ENCODE measurements at regions not wholly inside any gene's neighbourhood (a gene's known extent, or its start where the extent isn't known, plus 50 kb on each side); places are given as distances from the start of the nearest gene placed in this dataset.

DNA sequence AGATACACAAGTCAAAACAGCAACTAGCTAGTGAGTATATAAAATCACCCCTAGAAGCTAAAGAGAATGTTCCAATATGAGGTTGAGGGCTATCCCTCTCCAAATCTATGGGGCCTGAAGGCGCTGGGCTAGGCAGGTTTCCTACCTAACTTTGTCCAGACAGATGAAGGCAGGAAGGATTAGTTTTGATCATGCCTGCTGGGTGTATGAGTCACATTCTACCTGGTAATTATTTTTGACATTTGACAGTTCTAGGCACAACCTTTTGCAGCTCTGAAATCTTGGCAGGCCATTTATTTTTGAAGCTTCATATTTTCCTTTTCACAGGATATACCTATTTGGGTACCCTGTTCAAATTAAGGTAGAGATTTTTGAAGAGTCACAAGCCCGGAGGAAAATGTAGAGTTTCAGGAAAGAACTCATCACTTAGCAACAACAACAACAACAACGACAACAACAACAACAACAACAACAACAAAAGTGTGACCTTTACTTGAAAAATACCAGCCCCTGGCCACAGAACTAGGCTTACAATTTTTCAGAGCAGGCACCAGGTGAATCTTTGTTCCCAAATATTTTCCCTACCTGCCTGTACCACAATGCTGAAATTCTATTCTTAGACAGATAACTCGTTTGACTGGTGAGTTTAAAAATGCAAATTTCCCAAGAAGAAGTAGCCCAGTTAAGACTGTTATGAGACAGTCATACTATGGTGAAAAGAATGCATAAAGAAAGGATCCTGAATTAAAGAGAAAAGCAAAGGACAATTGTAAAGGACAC is 175.5 kb upstream of the TUT7 start:
- no peak for DNase-seq (ENCODE audit: low spot score)

DNA sequence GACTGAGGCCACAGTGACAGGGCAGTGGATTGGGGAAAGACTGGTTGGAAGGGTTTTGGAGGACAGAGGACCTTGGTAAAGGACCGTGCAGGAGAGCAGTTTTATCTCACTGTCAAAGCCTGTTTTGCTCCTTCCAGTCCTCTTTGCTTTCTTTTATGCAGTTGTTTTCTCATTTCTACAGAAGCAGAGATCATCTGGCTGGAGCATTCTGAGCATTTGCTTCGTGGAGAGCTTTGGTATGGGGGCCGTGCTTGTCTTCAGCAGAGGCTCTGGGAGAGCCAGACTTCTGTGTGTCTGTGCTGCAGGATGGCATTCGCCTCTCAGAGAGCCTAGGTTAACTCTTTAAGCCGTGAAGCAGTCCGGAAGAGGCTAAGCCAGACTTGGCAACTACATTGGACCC is 171.8 kb upstream of the TUT7 start:
- no peak for DNase-seq (ENCODE audit: low spot score)

DNA sequence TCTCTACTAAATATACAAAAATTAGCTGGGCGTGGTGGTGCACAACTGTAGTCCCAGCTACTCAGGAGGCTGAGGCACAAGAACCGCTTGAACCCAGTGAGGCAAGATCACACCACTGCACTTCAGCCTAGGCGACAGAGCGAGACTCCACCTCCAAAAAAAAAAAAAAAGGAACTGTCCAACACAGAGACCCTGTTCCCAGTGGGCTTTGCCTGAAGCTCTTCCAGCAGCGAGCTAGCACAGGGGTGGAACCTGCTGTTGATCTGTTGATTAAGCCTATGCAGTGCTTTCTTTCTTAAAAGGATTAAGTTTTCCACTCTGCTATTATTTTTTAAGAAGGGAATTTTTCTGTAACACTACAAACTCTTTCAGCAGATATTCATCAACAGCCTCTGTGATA is 171.0 kb upstream of the TUT7 start:
- no peak for DNase-seq (ENCODE audit: low spot score)

DNA sequence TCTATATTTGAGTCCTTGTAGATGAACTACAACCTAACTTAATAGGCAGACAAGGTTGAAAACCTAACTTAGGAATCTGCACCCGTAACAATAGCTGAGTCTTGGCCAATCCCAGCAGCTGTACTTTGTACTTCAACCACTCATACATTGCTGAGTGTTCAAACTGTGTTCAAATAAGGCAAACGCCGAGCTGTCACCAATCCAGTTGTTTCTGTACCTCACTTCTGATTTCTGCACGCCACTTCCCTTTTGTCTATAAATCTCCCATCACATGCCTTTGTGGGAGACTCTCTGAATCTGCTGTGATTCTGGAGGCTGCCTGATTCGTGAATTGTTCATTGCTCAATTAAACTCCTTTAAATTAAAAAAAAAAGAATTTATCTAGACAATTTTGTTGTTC is 167.8 kb upstream of the TUT7 start:
- DNase-seq (ENCODE audit: low spot score) = no peak

DNA sequence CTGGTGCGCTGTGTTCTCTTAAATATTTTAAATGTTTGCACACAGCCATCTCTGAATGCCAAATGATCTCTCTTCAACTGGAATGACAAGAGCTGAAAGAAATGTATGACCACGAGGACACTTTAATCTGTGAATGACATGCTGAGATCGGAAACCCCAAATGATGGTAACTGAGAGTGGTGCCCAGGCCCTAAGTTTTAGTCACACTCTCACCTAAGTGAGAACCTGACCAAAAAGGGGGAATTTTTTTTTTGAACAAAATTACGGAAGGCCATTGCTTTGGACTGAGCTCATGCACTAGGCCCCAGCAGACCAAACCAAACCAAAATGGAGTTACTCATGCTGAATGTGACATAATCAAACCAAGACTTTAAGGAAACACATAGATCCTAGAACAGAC is 167.1 kb upstream of the TUT7 start:
- no peak for DNase-seq (ENCODE audit: low spot score)

DNA sequence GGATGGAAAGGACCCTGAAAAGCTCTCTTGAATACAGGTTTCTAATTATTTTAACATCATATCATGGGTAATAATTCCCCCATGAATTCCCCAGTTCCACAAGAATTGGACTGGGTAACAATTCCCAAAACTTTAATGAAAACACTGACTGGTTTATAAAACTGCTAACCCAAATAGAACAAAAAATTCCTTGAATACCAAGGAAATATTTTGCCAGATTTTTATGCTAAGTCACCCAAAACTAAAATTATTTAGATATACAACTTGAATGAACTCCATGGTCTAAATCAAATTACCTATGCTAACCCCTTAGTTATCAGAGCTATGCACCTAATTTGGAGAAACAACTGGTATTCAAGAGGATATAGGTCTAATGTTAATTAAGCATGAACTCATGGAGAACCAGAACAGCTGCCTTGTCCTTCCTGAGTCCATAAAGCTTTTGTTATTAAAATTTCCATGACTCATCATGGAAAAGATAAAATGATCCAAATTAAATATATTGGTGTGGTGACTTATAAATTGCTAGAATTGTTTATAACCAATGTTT is 164.9 kb upstream of the TUT7 start:
- no peak for DNase-seq (ENCODE audit: low spot score)

DNA sequence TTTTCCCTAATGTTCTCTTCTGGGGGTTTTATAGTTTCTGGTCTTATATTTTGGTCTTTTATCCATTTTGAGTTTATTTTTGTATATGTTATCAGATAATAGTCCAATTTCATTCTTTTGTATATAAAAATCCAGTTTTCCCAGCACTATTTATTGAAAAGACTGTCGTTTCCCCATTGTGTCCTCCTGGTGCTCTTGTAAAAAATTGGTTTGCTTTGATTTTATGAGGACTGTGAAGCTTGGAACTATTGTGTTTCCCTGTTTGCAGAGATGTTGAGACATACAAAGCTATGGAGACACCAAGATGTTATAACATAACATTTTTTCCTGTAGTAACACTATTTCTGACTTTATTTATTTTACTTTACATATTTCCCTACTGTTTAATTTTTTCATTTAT is 163.3 kb upstream of the TUT7 start:
- no peak for DNase-seq (ENCODE audit: low spot score)

DNA sequence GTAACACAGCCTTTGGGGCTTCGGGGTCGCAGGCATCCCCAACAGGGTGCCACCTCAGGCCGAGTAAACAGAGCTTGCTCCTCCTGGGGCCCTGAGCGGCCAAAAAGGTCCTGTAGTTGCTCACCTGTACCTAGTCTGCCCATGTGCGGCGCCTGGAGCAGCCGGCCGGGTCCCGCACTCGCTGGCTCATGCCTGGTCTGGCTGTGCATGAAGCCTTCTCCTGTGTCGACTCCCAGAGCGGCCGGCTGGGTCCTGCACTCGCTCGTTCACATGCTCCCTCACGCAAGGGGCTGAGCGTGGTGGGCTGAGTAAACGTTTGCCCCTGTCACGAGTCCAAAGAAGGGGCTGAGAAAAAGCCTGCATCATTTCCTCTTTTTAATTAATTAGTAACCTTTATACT is 162.4 kb upstream of the TUT7 start:
- no peak for DNase-seq (ENCODE audit: low spot score)

DNA sequence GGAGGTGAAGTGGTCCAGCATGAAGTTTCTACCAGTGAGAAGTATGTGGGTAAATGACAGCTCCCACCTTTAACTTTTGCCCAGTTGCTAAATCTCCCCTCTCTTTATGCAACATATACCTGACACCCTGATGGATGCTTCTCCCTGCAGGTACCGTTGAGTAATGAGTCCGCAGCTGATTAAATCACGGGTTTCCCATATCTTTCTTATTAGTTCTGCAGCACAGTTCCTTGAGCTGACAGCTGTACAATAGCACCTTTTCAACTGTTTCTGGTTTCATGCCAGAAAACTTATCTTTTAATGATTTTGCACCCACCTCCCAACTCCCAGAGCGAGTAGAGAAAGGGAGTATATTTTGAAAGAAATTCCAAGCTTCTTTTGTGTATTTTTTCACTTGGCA is 161.0 kb upstream of the TUT7 start:
- DNase-seq (ENCODE audit: low spot score) = no peak

DNA sequence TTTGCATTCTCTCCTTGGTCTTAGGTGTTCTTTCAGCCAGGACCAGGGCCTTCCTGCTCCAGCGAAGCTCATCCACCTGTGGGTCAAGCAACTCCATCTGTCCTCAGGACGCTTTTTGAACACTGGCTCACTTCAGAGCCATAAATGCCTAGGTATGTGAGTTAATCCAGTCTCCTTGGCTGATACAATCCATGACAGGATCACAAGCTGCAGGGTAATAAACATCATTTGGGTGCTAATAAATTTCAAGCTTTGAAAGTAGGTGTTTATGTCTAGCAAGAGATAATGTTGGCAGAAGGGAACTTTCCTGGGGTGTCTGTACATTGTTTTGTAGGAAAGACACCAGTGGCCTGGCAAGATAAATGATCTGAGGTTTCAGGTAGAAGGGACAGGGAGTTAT is 159.2 kb upstream of the TUT7 start:
- DNase-seq (ENCODE audit: low spot score) = no peak

DNA sequence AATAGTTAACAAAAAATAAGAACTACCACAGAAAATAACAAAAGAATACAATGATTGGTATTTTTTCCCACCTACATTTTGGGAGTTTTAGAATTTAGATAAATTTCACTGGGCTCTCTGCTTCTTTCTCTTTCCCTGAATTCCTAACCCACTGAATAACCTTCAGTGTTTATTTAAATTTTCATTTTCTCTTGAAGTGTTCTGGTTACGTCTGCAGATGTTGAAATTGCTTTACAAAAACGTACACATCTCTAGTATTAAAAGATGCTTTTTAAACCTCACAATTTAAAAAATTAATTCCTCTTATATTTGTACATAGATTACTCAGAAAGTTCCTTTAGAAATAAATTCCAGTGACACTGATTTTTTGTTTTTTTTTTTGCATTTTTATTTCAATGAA is 158.7 kb upstream of the TUT7 start:
- no peak for DNase-seq (ENCODE audit: low spot score)

DNA sequence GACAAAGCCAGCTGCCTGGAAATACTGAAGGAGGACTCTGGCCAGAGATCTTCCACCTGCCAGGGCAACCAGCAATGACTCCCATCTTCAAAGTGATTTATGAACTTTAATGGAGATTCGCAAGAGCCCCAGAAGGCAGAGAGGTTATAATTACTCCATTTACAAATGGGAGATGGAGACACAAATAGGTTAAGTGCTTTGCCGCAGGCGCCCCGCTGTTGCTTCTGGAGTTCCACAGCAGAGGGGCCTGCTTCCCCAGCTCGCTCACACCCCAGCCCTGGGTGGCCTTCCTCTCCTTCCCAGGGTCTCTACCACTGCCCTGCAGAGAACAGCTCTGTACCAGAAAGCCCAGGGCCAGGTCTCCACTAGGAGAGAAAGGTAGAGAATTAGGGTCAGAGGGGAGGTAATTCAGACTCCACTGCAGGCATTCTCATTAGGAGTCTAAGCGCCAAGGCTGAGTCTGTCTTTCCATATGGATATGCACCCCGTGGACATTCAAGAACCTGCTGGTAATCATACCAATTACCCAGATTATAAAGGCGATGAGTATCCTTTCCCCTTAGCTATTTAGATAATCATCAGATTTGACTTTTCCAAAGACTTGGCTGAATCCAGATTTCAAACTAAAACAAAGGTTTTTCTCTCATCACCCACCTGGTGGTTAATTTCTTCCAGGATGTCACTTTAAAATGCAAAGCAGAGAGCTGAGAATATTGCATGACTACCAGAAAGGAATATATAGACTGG is 157.6 kb upstream of the TUT7 start:
- DNase-seq (ENCODE audit: low spot score) = no peak

DNA sequence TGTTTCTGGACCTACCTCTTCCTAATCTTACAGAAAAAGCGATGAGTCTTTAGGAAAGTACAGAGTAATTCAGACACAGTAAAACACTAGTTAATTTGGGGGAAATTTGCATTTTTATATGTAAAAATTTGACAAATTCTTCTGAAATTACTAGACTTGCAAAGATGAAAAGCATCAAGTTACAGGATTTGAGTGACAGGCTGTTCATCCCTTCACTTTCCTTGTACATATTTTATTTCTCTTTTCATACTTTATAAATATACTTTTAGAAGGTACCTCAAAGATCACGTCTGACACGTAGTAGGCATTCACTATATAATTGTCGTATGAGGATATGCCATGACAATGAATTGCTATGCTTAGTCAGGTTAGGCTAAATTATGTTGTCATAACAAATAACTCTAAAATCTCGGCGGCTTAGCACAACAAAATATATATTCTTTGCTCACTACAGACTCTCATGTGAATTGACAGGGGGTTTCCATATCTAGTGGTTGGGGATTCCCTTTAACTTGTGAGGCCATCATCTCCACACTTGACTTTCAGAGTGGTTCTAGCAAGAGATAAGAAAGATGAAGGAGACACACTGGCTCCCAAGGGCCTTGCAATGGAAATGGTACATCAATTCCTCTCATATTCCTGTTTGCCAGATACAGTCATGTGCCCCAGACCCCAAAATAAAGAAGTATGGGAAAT is 154.1 kb upstream of the TUT7 start:
- no peak for DNase-seq (ENCODE audit: low spot score)

DNA sequence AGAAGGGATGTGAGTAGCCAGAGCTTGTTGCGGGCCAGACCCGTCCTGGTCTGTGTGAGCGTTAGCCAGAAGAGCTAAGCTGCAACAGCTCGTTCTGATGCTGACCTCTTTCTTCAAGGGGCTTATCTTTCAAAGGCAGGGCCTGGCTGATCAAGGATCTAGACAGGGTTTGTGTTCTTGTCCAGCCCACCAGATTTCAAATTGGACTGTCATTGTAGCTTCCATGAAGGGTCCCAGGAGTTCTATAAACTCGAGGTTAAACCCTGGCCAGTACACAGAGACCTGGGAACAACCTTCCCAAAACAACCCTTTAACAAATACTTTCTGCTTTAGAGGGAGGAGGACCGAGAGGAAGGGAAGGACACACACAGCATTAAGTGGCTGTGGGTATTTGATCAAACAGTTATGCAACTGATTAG is 153.0 kb upstream of the TUT7 start:
- no peak for DNase-seq (ENCODE audit: low spot score)

DNA sequence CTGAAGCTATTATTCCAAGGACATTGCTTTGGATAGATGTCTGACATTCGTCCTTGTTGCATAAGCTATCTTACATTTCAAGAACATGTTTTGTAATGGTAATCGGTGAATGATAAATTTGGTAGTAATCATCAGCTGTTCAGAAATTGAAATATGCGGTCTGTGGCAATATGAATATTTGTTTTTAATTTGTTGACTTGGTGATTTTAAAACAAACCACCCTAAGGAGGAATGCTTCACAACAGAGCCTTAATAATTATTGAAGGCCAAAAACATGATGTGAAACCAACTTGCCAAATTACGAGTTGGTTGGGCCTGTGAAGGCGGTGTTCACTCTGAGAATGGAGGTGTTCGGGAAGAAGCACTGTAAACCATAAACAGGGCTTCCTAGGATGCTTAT is 149.7 kb upstream of the TUT7 start:
- no peak for DNase-seq (ENCODE audit: low spot score)

DNA sequence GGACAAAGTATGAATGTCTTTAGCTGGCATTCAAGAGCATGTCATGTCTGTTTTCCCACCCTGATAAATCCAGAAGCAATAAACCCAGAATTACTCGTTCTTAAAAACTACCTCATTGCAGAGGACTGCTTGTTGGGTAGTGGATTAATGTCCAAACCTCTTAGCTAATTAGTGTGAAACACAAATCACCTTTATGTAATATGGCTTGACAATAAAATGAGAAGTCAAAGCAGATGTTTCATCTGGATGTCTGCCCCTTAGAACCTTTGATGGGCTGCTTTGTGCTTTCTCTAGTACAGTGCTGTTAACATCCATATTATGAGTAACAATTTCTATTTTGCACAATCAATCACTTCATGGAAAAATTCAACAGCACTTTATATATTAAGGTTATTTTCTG is 149.1 kb upstream of the TUT7 start:
- no peak for DNase-seq (ENCODE audit: low spot score)

DNA sequence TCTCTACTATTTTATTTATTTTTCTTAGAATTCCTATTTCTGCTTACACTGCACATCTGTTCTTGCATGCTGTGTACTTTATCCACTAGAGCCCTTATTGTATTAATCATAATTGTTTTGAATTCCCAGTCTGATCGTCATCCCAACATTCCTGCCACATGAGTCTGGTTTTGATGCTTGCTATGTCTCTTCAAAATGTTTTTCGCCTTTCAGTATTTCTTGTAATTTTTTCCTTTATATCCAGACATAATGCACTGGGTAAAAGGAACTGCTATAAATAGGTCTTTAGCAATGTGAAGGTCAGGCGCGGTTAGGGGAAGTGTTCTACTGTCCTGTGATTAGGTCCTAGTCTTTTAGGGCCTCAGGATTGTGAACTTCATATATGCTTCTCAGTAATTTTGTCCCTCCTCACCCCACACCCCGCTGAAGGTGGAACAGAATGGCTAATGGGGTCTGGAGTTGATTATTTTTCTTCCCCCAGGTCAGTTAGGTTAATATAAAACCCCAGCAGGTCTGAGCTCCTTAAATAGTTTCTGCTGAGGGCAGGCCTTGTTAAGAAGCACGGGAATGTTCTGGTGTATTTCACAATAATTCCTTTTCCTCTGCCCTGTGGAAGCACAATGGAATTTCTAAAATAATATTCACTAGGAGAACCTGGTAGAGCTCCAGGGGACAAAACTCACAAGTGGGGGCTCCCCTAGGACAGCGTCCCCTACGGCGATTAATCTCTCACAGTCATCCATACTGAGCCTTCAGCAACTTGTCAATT is 146.6 kb upstream of the TUT7 start:
- no peak for DNase-seq (ENCODE audit: low spot score)

DNA sequence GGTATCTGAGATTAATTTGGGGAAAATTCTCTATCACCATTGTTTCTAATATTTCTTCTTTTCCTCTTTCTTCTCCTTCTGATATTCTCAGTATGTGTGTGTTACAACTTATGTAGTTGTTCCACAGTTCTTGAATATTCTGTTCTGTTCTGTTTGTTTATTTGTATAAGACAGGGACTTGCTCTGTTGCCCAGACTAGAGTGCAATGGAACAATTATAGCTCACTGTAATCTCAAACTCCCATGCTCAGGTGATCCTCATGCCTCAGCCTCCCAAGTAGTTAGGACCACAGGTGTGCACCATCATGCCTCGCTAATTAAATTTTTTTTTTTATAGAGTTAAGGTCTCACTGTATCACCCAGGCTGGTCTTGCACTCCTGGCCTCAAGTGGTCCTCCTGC is 145.8 kb upstream of the TUT7 start:
- DNase-seq (ENCODE audit: low spot score) = no peak

DNA sequence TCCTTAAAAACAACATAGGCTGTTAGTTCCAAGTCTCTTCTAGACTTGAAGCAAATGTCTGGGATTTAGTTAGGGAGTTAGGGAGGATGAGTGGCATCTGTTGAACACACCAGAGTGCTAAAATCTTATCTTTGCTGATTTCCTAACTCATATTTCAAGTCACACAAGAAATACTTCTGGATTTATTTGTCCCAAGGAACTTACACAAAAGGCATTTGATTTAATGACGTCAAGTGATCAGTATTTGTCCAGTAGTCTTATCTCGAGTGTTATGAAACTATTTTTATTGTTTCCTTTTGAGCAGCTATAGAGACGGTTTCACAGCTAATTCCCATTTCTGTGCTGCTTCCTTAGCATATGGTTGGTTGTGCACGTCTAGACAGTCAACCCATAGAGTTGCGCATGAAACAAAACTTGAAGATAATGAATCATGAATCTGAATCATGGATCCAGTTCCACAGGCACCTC is 140.5 kb upstream of the TUT7 start:
- DNase-seq (ENCODE audit: low spot score) = no peak

DNA sequence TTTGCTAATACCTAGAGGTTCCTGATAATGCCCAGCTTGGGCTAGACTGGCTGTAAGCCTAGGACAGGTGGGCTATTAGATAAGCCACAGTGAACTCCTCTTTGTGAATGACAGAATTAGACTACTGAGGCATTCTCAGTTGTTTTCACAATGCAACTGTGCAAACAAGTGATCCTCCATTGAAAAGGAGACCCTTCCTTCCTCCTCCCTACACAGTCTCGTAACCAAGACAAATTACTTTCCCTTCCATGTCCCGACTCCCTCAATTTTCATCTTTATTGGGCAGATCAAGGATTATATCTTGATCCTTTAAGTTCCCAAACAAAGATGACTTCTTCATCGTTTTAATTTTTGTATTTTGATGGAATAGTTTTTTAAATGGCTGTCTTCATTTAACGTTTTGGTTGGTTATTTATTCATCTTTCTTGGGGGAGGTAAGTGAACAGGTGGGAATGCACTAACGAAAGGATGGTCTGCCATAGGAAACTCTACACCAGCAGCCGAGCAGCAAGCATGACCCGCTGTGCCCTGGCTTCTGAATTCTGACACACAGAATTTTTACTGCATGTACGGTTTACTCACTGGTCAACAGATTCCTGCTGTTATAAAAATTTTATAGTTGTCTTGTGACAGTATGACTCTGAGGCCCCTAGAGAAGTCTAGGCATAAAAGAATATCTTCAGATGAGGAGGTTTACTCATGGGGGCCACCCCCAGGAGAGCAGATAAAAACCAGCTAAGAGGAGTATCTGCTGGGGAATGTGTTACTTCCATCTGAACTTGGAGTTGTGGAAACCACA is 137.5 kb upstream of the TUT7 start:
- no peak for DNase-seq (ENCODE audit: low spot score)

DNA sequence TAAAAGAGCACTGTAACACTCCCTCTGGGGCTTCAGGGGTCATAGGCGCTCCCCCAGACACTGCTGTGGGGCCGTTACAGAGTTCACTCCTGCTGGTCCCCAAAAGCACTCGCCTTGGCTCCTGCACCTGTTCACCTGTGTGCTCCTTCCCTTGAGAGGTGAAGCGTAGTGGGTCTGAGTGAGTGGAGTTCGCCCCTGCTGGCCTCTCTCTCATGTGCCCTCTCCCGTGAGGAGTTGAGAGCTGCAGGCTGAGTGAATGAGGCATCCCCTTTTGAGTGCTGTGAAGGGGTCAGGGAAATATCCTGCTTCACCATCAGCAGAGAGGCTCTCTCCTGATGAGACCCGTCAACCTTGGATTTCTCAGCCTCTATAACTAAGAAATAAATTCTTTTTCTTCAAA is 134.6 kb upstream of the TUT7 start:
- no peak for DNase-seq (ENCODE audit: low spot score)

Data from LoVo (cell line).